NOMO-1 (cell line): ENCODE measurements at regions not wholly inside any gene's neighbourhood (a gene's known extent, or its start where the extent isn't known, plus 50 kb on each side); places are given as distances from the start of the nearest gene placed in this dataset.

Experiments
- DNase-seq, 2 experiments: peaks; one replicate each; lab custom pipeline; 2025; ENCODE audit not compliant: unreplicated experiment in 2 of 2; lab: John Stamatoyannopoulos, UW

GRCh38 chr20:50242548-50242862 is 51.9 kb downstream of the CEBPB start:
- DNase-seq, result no peak

GRCh38 chr20:50242863-50243609 is 52.4 kb downstream of the CEBPB start:
- DNase-seq, result no peak

GRCh38 chr20:50243610-50244351 is 53.2 kb downstream of the CEBPB start:
- DNase-seq, result no peak

GRCh38 chr20:50244352-50245149 is 53.9 kb downstream of the CEBPB start:
- DNase-seq, result no peak

GRCh38 chr20:50245498-50246366 is 55.1 kb downstream of the CEBPB start:
- no peak for DNase-seq

GRCh38 chr20:50246367-50247195 is 56.0 kb downstream of the CEBPB start:
- DNase-seq, result no peak

GRCh38 chr20:50247196-50248094 is 56.8 kb downstream of the CEBPB start:
- no peak for DNase-seq

GRCh38 chr20:50248104-50248641 is 57.5 kb downstream of the CEBPB start:
- DNase-seq, result no peak

- no peak for DNase-seq
Measured at GRCh38 chr20:50249447-50250388, 59.1 kb downstream of the CEBPB start.

- no peak for DNase-seq
Measured at GRCh38 chr20:50250679-50251382, 60.2 kb downstream of the CEBPB start.

GRCh38 chr20:50251383-50251748 is 60.7 kb downstream of the CEBPB start:
- DNase-seq, result no peak

- DNase-seq, result no peak
Measured at GRCh38 chr20:50251992-50252511, 61.4 kb downstream of the CEBPB start.

GRCh38 chr20:50252701-50253100 is 62.1 kb downstream of the CEBPB start:
- DNase-seq, result no peak

- no peak for DNase-seq
Measured at GRCh38 chr20:50253101-50253500, 62.5 kb downstream of the CEBPB start.

GRCh38 chr20:50254466-50255079 is 63.9 kb downstream of the CEBPB start:
- no peak for DNase-seq

GRCh38 chr20:50256577-50256976 is 65.9 kb downstream of the CEBPB start:
- DNase-seq, result no peak
